ENCODE measurements at regions not wholly inside any gene's neighbourhood (a gene's known extent, or its start where the extent isn't known, plus 50 kb on each side); places are given as distances from the start of the nearest gene placed in this dataset.
A peak's percentile ranks its signal among the peaks of the same experiment; 100 is the strongest.
"Not testable (repeated sequence)": the region's sequence is repeated elsewhere in the genome, so short reads cannot be mapped to it uniquely, and the experiment has no call there.

- DNase-seq: no peak
Observed at GRCh38 chr7:89618274-89618673, 536.0 kb upstream of the STEAP1 start.

- DNase-seq: no peak
Observed at GRCh38 chr7:89621925-89622641, 532.2 kb upstream of the STEAP1 start.

GRCh38 chr7:89623018-89623672 is 531.1 kb upstream of the STEAP1 start:
- DNase-seq: peak; percentile 15

- DNase-seq: not testable (repeated sequence)
Observed at GRCh38 chr7:89624155-89624554, 530.1 kb upstream of the STEAP1 start.

DNA sequence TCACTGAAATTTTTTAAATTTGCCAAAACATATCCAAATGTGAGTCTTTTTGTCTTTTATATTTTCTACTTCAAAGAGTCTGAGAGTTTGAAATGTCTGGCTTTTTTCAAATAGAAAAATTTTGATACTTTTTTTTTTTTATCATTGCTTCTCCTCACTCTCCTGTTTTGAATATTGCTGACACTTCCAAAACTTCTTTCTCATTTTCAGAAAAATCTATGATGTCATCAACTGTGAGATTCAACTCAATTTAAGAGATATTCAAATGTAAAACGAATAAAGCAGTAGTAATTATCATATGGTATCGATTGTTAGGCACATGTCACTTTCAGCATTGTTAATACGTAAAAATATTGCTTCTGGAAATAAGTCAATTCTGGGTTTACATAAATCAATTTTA is 505.8 kb upstream of the STEAP1 start:
- no peak for DNase-seq

- no peak for DNase-seq
Observed at GRCh38 chr7:89655946-89656345, 498.3 kb upstream of the STEAP1 start.

DNA sequence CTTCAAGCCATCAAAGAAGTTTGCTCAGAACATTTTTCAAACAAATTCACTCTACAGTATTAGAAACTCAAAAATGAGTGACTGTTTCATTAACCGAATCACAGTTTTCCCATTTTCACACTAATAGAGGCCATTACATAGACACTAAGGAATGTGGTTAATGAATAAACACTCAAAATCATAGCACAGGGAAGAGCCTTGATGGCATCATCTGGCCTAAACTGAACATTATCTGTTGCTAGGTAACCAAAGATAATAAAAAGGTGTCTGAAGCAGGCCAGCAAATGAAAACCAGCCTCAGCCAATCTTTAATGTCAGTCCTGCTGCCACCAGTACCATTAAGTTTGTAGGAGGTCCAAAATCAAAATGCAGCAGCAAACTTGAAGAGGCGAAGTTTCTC is 492.4 kb upstream of the STEAP1 start:
- no peak for DNase-seq

DNA sequence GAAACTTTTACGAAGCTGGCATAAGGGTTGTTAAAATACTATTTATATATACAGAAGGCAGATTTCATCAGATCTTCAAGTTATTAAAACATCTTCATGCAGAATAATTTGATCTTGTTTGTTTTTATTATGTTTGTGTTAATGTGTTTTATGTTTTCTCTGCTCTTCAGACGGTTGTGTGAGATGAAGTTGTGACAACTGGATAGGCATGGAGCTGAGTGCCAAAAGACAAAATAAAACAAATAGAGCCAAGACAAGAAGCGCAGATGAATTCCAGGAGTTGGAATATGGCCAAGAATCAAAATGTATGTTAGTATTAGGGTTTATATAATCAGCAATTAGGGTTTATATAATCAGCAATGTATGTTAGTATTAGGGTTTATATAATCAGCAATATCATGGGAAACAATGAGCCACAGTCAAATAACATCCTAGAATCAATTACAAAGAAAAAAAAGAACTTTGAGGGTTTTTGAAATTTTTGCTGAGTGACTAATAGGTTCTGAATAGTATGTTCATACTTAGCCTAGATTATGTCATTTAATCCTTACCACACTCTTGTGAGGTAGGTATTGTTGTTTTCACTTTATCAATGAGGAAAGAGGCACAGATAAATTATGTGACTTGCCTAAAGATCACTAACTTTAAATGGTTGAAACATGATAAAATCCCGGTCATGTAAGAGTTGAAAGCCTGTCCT is 488.0 kb upstream of the STEAP1 start:
- no peak for DNase-seq

GRCh38 chr7:89680161-89680560 is 474.1 kb upstream of the STEAP1 start:
- no peak for DNase-seq

DNA sequence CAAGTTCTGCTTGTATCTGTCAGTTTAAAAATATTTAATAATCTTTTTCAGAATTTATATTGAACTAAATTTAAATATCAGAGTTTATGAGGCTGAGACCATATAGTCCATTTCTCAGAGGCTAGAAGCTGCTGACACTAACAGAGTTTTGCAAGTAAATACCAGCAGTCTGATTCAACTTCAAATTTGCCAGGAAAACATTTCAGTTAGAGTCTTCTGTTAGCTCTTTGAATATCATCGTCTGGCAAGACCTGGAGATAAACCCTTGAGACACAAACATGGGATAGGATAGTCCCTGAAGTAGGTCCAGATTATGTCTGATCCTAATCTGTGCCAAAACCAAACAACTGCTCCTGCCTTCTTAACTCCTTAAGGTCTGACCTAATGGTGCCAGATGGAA is 472.8 kb upstream of the STEAP1 start:
- no peak for DNase-seq

GRCh38 chr7:89685287-89685686 is 469.0 kb upstream of the STEAP1 start:
- no peak for DNase-seq

- DNase-seq: peak; percentile 11
Observed at GRCh38 chr7:89687211-89687610, 467.1 kb upstream of the STEAP1 start.

DNA sequence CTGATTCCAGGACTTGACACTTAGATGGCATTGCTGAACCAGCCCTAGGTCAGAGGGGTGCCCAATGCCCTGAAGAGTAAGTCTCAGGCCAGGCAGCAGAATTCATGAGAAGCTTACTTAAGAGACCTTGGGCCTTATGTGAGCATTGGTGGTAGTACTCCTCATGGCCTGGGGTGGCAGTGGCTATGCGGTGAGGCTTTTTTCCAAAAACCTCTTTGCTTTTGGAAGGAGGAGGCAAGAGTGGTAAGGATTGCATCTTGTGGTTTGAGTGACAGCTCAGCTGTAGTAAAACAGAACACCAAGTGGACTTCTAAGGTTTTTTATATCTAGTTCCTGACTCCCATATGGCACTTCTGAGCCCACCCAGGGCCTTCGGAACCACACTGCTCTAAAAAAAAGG is 459.0 kb upstream of the STEAP1 start:
- DNase-seq: no peak

DNA sequence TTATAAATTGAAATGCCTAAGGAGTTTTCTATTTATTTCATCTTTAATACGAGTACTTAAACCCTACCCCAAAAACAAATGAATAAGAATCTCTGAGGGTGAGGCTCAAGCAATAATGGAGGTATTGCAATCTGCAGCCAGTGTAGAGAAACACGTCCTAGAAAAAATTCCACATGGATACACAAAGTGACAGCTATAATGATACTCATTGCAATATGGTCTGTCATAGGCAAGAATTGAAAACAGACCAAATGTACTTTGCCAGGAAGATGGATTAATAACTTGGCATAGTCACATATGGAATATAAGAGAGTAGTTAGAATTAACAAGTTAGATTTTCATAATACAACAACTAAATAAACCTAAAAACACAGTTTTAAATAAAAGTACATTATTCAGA is 440.1 kb upstream of the STEAP1 start:
- DNase-seq: no peak

- DNase-seq: not testable (repeated sequence)
Observed at GRCh38 chr7:89718941-89719340, 435.3 kb upstream of the STEAP1 start.

GRCh38 chr7:89728481-89728880 is 425.8 kb upstream of the STEAP1 start:
- no peak for DNase-seq

GRCh38 chr7:89731751-89732445 is 422.4 kb upstream of the STEAP1 start:
- DNase-seq: no peak

- DNase-seq: no peak
Observed at GRCh38 chr7:89738549-89738948, 415.7 kb upstream of the STEAP1 start.

GRCh38 chr7:89757910-89758309 is 396.4 kb upstream of the STEAP1 start:
- no peak for DNase-seq

DNA sequence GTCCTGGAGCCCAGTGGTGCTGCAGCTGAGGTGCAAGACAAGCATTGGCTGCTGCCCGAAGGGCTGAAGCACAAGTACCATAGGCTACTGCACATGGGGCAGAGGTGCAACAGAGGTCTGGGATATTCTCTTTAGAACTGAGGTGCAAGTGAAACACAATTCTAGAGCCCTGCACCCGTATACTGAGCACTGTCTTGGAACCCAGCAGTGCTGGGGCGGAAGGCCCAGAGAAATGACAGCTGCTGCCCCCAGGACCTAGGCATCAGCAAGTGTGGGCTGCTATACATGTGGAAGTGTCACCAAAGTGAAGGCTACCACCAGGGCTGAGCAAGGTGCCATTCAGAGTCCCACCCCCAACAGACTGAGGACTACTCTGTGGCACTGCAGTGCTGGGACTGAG is 393.6 kb upstream of the STEAP1 start:
- DNase-seq: no peak

GRCh38 chr7:89761173-89761572 is 393.1 kb upstream of the STEAP1 start:
- DNase-seq: no peak

DNA sequence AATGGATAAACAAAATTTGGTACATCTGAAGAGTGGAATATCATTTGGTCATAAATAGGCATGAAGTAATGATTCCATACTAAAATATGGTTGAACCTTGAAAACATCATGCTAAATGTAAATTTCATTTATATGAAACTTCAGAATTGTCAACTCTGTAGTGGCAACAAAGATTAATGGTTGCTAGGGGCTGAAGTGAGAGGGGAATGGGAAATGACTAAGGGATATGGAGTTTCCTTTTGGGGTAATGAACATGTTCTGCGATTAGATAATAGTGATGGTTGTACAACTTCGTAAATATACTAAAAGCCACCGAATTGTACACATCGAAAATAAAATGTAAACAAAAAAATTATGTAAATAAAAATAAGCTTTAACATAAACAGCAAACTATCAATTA is 384.1 kb upstream of the STEAP1 start:
- DNase-seq: no peak

Data from muscle of arm (tissue), 1 donor.